SK-N-SH (cell line): ENCODE measurements at regions not wholly inside any gene's neighbourhood (a gene's known extent, or its start where the extent isn't known, plus 50 kb on each side); places are given as distances from the start of the nearest gene placed in this dataset.

Experiments used
- CTCF ChIA-PET: fragments of 300-600, 350-600 bp; formaldehyde crosslinking; extraction: SDS; loops from one replicate; lab custom pipeline; 2021; lab: Yijun Ruan, JAX
- POLR2A ChIA-PET: fragments of 350-600 bp; sonication (Branson Sonifier 250); formaldehyde crosslinking; extraction: SDS; loops from one replicate; lab custom pipeline; 2020; ENCODE audit warnings: antibody characterized with exemption, inconsistent platforms; lab: Yijun Ruan, JAX
- DNase-seq: peaks from one replicate; pipeline ENCODE4 v3.0.0; 2012
- H2AFZ ChIP-seq: fragments of 200-600 bp; sonication (generic); 2 replicates; pipeline ENCODE4 v1.8.1; 2016; ENCODE audit warnings: antibody characterized with exemption, mild to moderate bottlenecking, low read depth
- H3F3A ChIP-seq: fragments of 200-600 bp; sonication (generic); replicated peaks from 2 replicates; pipeline ENCODE3; 2016; ENCODE audit warnings: antibody characterized with exemption, mild to moderate bottlenecking; ENCODE audit not compliant: insufficient read depth
- H3K27ac ChIP-seq, 2 experiments: fragments of 200-500 bp in 1 of 2; fragments of 200-600 bp in 1 of 2; sonication (Bioruptor generic) in 1 of 2; sonication (generic), shearing (Covaris generic) in 1 of 2; 2 replicates each; pipeline versions ENCODE4 v1.5.1 to v1.6.1; 2014 to 2016; ENCODE audit warnings: low read depth in 2 of 2, inconsistent platforms in 1 of 2, low read length in 1 of 2, mild to moderate bottlenecking in 1 of 2, mixed read lengths in 1 of 2
- H3K27me3 ChIP-seq: fragments of 200-600 bp; sonication (generic), shearing (Covaris generic); 2 replicates; pipeline ENCODE4 v1.6.1; 2016; ENCODE audit warnings: mixed run types; ENCODE audit not compliant: insufficient read depth
- H3K36me3 ChIP-seq, 2 experiments: fragments of 200-500 bp in 1 of 2; fragments of 200-600 bp in 1 of 2; sonication (Bioruptor generic) in 1 of 2; sonication (generic) in 1 of 2; replicated peaks in 1 of 2; 2 replicates each; pipeline versions ENCODE3 to v1.5.1; 2014 to 2016; ENCODE audit warnings: low read length in 1 of 2, mild to moderate bottlenecking in 1 of 2; ENCODE audit not compliant: insufficient read depth in 2 of 2, control insufficient read depth in 1 of 2
- H3K4me1 ChIP-seq, 2 experiments: fragments of 200-500 bp in 1 of 2; fragments of 200-600 bp in 1 of 2; sonication (Bioruptor generic) in 1 of 2; sonication (generic), shearing (Covaris generic) in 1 of 2; 2 replicates each; pipeline versions ENCODE4 v1.5.1 to v1.6.1; 2014 to 2016; ENCODE audit warnings: low read depth in 1 of 2, low read length in 1 of 2, mixed run types in 1 of 2; ENCODE audit not compliant: insufficient read depth in 2 of 2, control insufficient read depth in 1 of 2
- H3K4me2 ChIP-seq: fragments of 200-600 bp; sonication (generic), shearing (Covaris generic); 2 replicates; pipeline ENCODE4 v1.6.1; 2017; ENCODE audit warnings: mixed run types
- H3K4me3 ChIP-seq, 2 experiments: fragments of 200-500 bp in 1 of 2; fragments of 200-600 bp in 1 of 2; sonication (Bioruptor generic) in 1 of 2; sonication (generic), shearing (Covaris generic) in 1 of 2; 2 replicates each; pipeline versions ENCODE4 v1.5.1 to v1.8.1; 2014 to 2016; ENCODE audit warnings: low read depth in 2 of 2, inconsistent platforms in 1 of 2, low read length in 1 of 2, mild to moderate bottlenecking in 1 of 2, mixed read lengths in 1 of 2, moderate library complexity in 1 of 2
- H3K79me2 ChIP-seq: fragments of 200-600 bp; sonication (generic); 2 replicates; pipeline ENCODE4 v1.8.1; 2017; ENCODE audit warnings: mild to moderate bottlenecking; ENCODE audit not compliant: insufficient read depth
- H3K9ac ChIP-seq: fragments of 200-600 bp; sonication (generic); 2 replicates; pipeline ENCODE4 v1.6.1; 2017; ENCODE audit warnings: mixed run types
- H3K9me2 ChIP-seq: fragments of 200-600 bp; sonication (generic); 2 replicates; pipeline ENCODE4 v1.6.1; 2017; ENCODE audit warnings: mixed run types
- H3K9me3 ChIP-seq: fragments of 200-600 bp; sonication (generic); 2 replicates; pipeline ENCODE4 v1.6.1; 2017; ENCODE audit warnings: mixed run types, mild to moderate bottlenecking, moderate library complexity
- H4K20me1 ChIP-seq: fragments of 200-600 bp; sonication (generic); 2 replicates; pipeline ENCODE4 v1.6.1; 2017; ENCODE audit warnings: mild to moderate bottlenecking, mixed run types; ENCODE audit not compliant: insufficient read depth
- ELF1 ChIP-seq: IDR thresholded peaks from 2 replicates; pipeline ENCODE4 v1.4.0; 2012
- EP300 ChIP-seq, 2 experiments: IDR thresholded peaks; 2 replicates each; pipeline versions ENCODE4 v1.4.0 to v1.6.1; 2012; ENCODE audit warnings: borderline replicate concordance in 1 of 2, low read depth in 1 of 2, low read length in 1 of 2
- EZH2phosphoT487 ChIP-seq: fragments of 200-600 bp; sonication (generic); IDR thresholded peaks from 2 replicates; pipeline ENCODE4 v1.6.1; 2017; ENCODE audit warnings: low read depth, mixed run types, mild to moderate bottlenecking, antibody characterized with exemption, moderate library complexity, borderline replicate concordance
- FOSL2 ChIP-seq: IDR thresholded peaks from 2 replicates; pipeline ENCODE4 v1.4.0; 2012; ENCODE audit warnings: low read depth, mild to moderate bottlenecking, moderate library complexity, borderline replicate concordance
- FOXJ3 ChIP-seq: sonication (generic); formaldehyde crosslinking; IDR thresholded peaks from 2 replicates; pipeline ENCODE4 v1.5.1; 2020; ENCODE audit warnings: mild to moderate bottlenecking, missing genetic modification reagents
- GABPA ChIP-seq: IDR thresholded peaks from 2 replicates; pipeline ENCODE4 v1.4.0; 2012; ENCODE audit warnings: low read depth, mild to moderate bottlenecking
- GATA2 ChIP-seq: sonication (generic); formaldehyde crosslinking; IDR thresholded peaks from 2 replicates; pipeline ENCODE4 v1.5.0; 2020; ENCODE audit warnings: mild to moderate bottlenecking, missing genetic modification reagents
- JUND ChIP-seq: IDR thresholded peaks from 2 replicates; pipeline ENCODE4 v1.4.0; 2012
- MEF2A ChIP-seq: IDR thresholded peaks from 2 replicates; pipeline ENCODE4 v1.4.0; 2012; ENCODE audit warnings: low read depth, borderline replicate concordance
- NRF1 ChIP-seq: IDR thresholded peaks from 2 replicates; pipeline ENCODE4 v1.6.1; 2012; ENCODE audit warnings: low read depth, mild to moderate bottlenecking, low read length
- POLR2AphosphoS5 ChIP-seq: IDR thresholded peaks from 2 replicates; pipeline ENCODE4 v1.6.1; 2012; ENCODE audit warnings: low read depth, low read length
- RAD21 ChIP-seq: IDR thresholded peaks from 2 replicates; pipeline ENCODE4 v1.6.1; 2012; ENCODE audit warnings: mild to moderate bottlenecking, low read length
- RXRA ChIP-seq: IDR thresholded peaks from 2 replicates; pipeline ENCODE4 v1.4.0; 2012; ENCODE audit warnings: low read depth, mild to moderate bottlenecking, borderline replicate concordance
- TAF1 ChIP-seq: IDR thresholded peaks from 2 replicates; pipeline ENCODE4 v1.6.1; 2012; ENCODE audit warnings: low read depth, mild to moderate bottlenecking, low read length, moderate library complexity, borderline replicate concordance
- TCF12 ChIP-seq: IDR thresholded peaks from 2 replicates; pipeline ENCODE4 v1.4.0; 2012
- TEAD4 ChIP-seq: IDR thresholded peaks from 2 replicates; pipeline ENCODE4 v1.4.0; 2012; ENCODE audit warnings: mild to moderate bottlenecking, borderline replicate concordance; ENCODE audit not compliant: insufficient read depth
- YY1 ChIP-seq: IDR thresholded peaks from 2 replicates; pipeline ENCODE4 v1.4.0; 2012; ENCODE audit warnings: low read depth, mild to moderate bottlenecking
- WGBS: methylation state at CpG from one replicate; pipeline ENCODE4 v1.1.6; 2017; ENCODE audit warnings: low lambda C conversion rate; 5-methylcytosine and 5-hydroxymethylcytosine counted together
- TF ChIP-seq, protein P1 (sequence below): fragments of 200-600 bp; sonication (generic); IDR thresholded peaks from 2 replicates; pipeline ENCODE4 v1.6.1; 2017; ENCODE audit warnings: antibody characterized with exemption, mild to moderate bottlenecking, moderate library complexity
- TF ChIP-seq, protein P2 (sequence below): IDR thresholded peaks from 2 replicates; pipeline ENCODE4 v1.4.0; 2012; ENCODE audit warnings: low read depth
- TF ChIP-seq, protein P3 (sequence below): IDR thresholded peaks from 2 replicates; pipeline ENCODE4; 2012
- TF ChIP-seq, protein P4 (sequence below): fragments of 150-350 bp; IDR thresholded peaks from 2 replicates; pipeline ENCODE4 v1.6.1; 2017; ENCODE audit warnings: antibody characterized with exemption, low read length, low read depth, borderline replicate concordance
- TF ChIP-seq, protein P5 (sequence below): IDR thresholded peaks from 2 replicates; pipeline ENCODE4 v1.4.0; 2012; ENCODE audit warnings: low read depth, borderline replicate concordance

DNA sequence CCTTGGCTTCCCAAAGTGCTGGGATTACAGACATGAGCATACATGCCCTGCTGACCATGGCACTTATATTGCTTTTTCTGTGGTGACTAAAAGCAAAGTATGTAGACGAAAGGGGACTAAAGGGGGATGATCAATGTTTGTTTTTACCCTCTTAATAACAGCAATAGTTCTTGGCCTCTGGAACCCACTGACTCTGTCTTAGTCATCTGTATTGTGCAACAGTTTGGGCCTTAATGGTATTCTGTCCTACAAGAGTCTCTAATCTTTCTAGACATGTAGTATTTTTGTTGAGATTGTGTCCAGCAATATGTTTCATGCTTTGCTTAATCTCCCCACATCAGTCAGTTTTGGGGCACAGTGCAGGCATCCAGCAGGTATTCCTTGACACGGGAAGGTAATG lies 359.9 kb upstream of the FANCL start:
- no peak for DNase-seq
- no peak overlapping the region for H3K27ac ChIP-seq
- no peaks in the 10 kb centered on the region for H3K36me3 ChIP-seq
- H3K9ac ChIP-seq, result no peak overlapping the region
- TF ChIP-seq JUND (no peak), YY1 (no peak), ELF1 (no peak), FOSL2 (no peak), RAD21 (no peak), GABPA (no peak), TCF12 (no peak), NRF1 (no peak), EZH2phosphoT487 (no peak), TAF1 (no peak), RXRA (no peak), TEAD4 (no peak)
- TF ChIP-seq, protein P1, sequence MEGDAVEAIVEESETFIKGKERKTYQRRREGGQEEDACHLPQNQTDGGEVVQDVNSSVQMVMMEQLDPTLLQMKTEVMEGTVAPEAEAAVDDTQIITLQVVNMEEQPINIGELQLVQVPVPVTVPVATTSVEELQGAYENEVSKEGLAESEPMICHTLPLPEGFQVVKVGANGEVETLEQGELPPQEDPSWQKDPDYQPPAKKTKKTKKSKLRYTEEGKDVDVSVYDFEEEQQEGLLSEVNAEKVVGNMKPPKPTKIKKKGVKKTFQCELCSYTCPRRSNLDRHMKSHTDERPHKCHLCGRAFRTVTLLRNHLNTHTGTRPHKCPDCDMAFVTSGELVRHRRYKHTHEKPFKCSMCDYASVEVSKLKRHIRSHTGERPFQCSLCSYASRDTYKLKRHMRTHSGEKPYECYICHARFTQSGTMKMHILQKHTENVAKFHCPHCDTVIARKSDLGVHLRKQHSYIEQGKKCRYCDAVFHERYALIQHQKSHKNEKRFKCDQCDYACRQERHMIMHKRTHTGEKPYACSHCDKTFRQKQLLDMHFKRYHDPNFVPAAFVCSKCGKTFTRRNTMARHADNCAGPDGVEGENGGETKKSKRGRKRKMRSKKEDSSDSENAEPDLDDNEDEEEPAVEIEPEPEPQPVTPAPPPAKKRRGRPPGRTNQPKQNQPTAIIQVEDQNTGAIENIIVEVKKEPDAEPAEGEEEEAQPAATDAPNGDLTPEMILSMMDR, result no peak
- TF ChIP-seq, protein P2, sequence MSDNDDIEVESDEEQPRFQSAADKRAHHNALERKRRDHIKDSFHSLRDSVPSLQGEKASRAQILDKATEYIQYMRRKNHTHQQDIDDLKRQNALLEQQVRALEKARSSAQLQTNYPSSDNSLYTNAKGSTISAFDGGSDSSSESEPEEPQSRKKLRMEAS, result no peak
- TF ChIP-seq, protein P3, sequence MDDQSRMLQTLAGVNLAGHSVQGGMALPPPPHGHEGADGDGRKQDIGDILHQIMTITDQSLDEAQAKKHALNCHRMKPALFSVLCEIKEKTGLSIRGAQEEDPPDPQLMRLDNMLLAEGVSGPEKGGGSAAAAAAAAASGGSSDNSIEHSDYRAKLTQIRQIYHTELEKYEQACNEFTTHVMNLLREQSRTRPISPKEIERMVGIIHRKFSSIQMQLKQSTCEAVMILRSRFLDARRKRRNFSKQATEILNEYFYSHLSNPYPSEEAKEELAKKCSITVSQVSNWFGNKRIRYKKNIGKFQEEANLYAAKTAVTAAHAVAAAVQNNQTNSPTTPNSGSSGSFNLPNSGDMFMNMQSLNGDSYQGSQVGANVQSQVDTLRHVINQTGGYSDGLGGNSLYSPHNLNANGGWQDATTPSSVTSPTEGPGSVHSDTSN, result no peak
- no peak overlapping the region for H3K4me2 ChIP-seq
- H3K9me2 ChIP-seq, result no peaks in the 10 kb centered on the region
- H3K27me3 ChIP-seq, result no peaks in the 10 kb centered on the region
- no peaks in the 10 kb centered on the region for H3K4me1 ChIP-seq
- no peaks in the 10 kb centered on the region for H3F3A ChIP-seq
- no peak overlapping the region for H3K4me3 ChIP-seq
- ChIA-PET CTCF (no interaction called here), POLR2A (no interaction called here)
- no peaks in the 10 kb centered on the region for H3K9me3 ChIP-seq
- no peaks in the 10 kb centered on the region for H4K20me1 ChIP-seq
- no peaks in the 10 kb centered on the region for H3K79me2 ChIP-seq
- 44% methylated on average over 2 of the region's 2 CpGs for WGBS
- H2AFZ ChIP-seq, result no peak overlapping the region

DNA sequence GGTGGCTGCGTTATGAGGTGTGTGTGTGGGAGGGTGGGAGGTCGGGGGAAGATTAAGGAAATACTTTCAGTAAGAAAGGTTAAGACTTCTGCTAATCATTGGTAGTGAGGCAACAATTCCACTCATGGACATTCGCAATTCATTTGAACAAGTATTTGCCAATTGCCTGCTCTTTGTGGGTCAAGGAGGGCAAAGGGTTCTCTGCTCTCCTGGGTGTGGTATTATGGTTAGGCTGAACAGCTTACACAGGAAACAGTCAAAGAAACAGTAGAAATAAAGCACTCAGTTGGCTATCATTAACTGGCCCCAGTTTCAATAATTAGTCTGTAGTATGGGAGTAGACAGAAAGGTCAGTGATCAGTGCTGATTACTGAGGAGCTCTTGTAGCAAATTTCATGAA lies 357.0 kb upstream of the FANCL start:
- CTCF ChIA-PET, result no interaction called here
- 48% methylated on average over 3 of the region's 3 CpGs for WGBS
- no peak overlapping the region for H3K27ac ChIP-seq
- H3K36me3 ChIP-seq, result no peaks in the 10 kb centered on the region
- H3K9me2 ChIP-seq, result no peaks in the 10 kb centered on the region
- H3K4me2 ChIP-seq, result no peak overlapping the region
- no peak overlapping the region for H2AFZ ChIP-seq
- no peaks in the 10 kb centered on the region for H3K27me3 ChIP-seq
- POLR2A ChIA-PET, result no interaction called here
- no peak overlapping the region for H3K9ac ChIP-seq
- no peak overlapping the region for H3K4me3 ChIP-seq
- no peak for DNase-seq
- no peaks in the 10 kb centered on the region for H3K79me2 ChIP-seq
- no peaks in the 10 kb centered on the region for H3K9me3 ChIP-seq
- H3K4me1 ChIP-seq, result peaks cover 5% of the 10 kb centered on the region in 2 experiments; a peak in 3 of 4 replicates
- H4K20me1 ChIP-seq, result no peaks in the 10 kb centered on the region
- no peaks in the 10 kb centered on the region for H3F3A ChIP-seq
- TF ChIP-seq, protein P4, sequence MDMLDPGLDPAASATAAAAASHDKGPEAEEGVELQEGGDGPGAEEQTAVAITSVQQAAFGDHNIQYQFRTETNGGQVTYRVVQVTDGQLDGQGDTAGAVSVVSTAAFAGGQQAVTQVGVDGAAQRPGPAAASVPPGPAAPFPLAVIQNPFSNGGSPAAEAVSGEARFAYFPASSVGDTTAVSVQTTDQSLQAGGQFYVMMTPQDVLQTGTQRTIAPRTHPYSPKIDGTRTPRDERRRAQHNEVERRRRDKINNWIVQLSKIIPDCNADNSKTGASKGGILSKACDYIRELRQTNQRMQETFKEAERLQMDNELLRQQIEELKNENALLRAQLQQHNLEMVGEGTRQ, result no peak
- TF ChIP-seq, protein P1, result no peak
- TF ChIP-seq EP300 (IDR thresholded peaks at IDR 0.05; ENCODE audit: borderline replicate concordance in 1 of 2, low read depth in 1 of 2, low read length in 1 of 2) (no peak), GATA2 (CRISPR knock-in tag) (no peak), POLR2AphosphoS5 (no peak), FOXJ3 (CRISPR knock-in tag) (no peak), MEF2A (no peak), FOSL2 (no peak)
- TF ChIP-seq, protein P3, result no peak
- TF ChIP-seq, protein P5, sequence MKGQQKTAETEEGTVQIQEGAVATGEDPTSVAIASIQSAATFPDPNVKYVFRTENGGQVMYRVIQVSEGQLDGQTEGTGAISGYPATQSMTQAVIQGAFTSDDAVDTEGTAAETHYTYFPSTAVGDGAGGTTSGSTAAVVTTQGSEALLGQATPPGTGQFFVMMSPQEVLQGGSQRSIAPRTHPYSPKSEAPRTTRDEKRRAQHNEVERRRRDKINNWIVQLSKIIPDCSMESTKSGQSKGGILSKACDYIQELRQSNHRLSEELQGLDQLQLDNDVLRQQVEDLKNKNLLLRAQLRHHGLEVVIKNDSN, result no peak
